Stimulated activated CD4-positive, alpha-beta T cell treated with anti-CD3 and anti-CD28 coated beads, Interleukin-2, amount 100 ng/mL, for 24 hours (primary cell): ENCODE measurements at regions not wholly inside any gene's neighbourhood (a gene's known extent, or its start where the extent isn't known, plus 50 kb on each side); places are given as distances from the start of the nearest gene placed in this dataset.

ENCODE experiments used
- DNase-seq, 2 donors: peaks; one replicate each; pipeline ENCODE4 v3.0.0-alpha.2; 2020

DNA sequence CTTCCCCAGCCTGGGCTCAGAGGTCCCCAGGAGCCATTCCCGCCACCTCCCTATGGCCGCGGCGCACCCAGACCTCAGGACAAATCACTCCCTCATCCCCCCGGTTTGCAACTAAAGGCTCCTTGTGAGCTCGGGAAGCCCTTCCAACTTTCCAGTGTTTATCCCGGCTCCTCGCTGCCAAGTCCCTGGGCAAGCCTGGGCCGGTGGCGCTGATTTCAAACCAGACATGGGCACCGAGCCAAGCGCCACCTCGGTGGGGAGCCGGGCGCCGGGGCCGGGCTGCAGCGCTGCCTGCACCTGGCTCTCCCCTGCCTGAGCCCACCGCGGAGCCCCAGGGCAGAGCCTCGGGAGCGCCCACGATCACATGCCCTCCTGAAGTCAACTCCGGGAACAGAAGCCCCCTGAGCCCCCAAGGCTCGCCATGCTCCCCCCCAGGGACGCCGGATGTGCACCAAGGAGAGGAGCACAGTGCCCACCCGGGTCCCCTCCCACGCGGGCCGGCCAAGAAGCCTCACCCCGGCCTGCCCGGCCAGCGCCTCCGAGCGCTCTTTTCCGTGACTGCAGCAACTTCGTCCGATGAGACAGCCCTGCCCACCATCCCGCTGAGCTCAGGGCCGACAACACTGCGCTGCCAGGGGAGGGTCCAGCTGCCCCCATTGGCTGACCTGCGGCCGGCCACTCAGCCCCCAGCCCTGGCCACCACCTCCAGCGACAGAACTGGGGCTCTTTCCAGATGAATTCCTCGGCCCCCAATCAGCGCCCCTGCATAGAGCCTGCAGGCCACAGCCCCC is 50.0 kb downstream of the NCOR2 start:
- no peak for DNase-seq

DNA sequence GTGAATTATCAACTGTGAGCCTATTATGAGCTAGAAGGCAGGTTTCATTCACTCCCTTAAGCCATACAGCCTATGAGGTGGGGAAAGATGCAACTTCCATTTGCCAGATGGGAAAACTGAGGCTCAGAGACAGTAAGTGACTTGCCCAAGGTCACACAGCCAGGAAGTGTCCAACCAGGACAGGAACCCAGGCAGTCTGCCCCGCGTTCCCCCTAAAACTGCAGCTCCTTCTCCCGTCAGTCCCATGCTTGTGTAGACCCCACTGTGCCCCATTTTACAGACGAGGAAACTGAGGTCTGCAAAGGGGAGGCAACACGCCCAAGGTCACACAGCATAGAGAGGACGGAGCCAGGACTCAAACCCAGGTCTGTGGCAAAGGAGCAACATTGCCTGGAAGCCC is 50.6 kb downstream of the NCOR2 start:
- DNase-seq = no peak

DNA sequence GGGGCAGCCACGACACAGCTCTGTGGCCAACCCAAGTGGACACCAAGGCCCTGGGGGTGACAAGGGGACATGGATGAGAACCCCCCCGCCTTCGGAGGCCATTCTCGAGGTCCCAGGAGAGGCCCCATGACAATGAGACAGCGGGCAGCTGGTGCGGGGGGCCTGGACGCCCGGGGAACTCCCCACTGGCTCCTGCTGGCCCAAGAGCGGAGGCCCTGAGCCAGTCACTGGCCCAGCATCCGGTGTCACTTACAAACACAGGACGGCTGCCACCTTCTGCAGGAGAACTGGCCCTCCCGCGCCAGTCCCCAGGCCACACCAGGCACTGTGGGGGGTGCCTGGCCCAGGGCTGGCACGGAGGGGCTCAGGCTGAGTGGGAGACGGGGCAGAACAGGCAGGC is 51.4 kb downstream of the NCOR2 start:
- DNase-seq = no peak

DNA sequence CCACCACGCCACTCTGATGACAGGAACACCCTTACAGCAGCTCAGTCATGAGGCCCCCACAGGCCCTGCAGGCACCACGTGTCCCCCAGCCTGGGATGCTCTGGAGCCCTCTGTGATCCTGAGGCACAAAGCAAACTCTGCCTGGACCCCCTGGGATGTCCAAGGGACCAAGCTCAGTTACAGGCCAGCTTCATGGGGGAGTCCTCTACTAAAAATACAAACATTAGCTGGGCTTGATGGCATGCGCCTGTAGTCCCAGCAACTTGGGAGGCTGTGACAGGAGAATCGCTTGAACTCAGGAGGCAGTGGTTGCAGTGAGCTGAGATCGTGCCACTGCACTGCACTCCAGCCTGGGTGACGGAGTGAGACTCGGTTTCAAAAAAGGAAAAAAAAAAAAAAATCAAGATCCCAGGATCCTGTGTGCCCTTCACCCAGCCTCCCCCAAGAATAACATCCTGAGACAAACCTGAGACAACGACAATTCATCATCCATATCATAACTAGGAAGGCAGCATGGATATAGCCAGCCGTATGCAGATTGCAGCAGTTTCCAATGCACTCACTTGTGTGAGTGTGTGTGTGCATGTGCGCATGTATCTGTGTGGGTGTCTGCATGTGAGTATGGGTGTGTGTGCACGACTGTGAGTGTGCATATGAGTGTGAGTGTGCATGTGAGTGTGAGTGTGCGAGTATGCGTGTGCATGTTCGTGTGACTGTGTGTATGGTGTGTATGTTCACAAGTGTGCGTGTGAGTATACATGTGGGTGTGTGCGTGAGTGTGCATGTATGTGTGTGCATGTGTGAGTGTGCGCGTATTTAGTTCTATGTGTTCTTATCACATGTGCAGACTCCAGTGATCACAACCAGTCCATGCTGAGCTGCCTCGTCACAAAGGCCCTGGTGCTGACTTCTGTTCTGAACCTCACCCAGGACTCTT is 52.1 kb downstream of the NCOR2 start:
- no peak for DNase-seq

DNA sequence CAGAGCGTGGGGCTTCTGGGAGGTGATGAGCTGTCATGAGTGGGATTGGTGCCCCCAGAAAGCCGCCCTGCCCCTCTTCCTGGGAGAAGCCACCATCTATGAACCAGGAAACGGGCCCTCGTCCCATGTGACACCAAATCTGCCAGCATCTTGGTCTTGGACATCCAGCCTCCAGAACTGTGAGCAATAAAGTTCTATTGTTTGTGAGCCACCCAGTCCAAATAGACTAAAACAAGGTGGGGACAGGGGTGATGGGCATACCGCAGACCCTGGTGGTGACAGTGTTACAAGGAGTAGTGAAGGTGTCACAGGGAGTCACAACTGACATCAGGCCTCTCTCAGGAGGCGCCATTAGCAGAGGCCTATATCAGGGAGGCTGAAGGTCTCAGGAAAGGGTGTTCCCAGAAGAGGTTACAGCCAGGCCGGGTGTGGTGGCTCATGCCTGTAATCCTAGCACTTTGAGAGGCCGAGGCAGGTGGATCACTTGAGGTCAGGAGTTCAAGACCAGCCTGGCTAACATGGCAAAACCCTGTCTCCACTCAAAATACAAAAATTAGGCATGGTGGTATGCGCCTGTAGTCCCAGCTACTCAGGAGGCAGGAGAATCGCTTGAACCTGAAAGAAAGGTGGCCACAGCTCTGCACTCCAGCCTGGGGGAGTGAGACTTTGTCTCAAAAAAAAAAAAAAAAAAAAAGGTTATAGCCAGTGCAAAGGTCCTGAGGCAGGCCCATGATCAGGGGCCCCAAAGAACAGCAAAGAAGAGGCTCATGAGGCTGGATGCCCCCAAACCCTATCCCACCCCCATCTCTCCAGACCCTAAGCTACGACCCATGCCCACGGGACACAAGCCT is 53.0 kb downstream of the NCOR2 start:
- DNase-seq = no peak

DNA sequence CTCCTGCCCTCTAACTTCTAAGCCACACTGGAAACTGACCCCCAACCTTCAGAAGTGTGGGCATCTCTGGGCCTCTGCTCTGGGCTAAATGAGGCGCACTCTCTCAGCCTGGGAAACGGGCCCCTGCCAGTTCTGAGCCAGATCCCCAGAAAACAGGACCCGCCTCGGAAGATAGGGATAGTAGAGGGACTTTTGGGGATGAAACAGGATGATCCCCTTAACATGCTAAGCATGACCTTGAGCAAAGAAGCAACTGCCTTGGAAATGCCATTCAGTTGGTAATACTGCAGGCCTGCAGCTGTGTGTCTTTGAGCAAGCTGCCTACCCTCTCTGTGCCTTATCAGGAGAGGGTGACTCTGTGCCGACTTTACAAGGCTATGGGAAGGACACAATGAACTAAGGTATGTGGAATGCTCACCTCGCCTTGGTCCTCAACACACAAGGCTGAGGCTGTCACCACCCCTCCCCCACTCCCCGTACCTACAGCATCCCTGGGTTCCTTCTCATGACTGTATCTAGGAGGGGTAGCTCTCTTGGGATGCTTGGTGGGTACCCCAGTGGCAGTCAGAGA is 54.0 kb downstream of the NCOR2 start:
- DNase-seq = no peak

DNA sequence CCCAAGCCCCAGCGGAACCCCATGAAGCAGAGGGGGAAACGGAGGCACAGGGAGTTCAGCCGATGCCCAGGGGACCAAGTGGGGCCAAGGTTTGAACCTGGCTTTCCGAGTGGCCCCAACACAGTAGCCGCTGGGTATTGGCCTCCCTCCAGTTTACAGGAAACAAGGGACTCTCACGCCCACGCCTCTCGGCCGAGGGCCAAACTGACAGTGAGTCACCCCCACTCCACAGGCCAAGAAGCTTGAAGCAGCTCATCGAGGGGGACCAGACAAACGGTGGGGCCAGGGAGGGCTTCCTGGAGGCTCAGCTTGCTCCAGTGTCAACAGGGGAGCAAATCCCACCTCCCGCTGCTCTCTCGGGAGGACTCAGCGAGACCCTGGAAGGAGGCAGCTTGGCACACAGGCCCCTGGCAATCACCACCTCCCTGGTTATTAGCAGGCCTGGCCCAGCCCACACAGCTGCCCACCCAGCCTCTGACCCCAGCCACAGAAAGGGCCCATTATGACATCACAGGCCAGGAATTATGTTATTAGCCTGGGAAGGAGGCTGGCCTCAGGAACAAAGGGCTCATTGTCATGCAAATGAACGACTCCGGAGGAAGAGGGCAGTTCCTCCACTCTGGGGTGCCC is 54.6 kb downstream of the NCOR2 start:
- no peak for DNase-seq

DNA sequence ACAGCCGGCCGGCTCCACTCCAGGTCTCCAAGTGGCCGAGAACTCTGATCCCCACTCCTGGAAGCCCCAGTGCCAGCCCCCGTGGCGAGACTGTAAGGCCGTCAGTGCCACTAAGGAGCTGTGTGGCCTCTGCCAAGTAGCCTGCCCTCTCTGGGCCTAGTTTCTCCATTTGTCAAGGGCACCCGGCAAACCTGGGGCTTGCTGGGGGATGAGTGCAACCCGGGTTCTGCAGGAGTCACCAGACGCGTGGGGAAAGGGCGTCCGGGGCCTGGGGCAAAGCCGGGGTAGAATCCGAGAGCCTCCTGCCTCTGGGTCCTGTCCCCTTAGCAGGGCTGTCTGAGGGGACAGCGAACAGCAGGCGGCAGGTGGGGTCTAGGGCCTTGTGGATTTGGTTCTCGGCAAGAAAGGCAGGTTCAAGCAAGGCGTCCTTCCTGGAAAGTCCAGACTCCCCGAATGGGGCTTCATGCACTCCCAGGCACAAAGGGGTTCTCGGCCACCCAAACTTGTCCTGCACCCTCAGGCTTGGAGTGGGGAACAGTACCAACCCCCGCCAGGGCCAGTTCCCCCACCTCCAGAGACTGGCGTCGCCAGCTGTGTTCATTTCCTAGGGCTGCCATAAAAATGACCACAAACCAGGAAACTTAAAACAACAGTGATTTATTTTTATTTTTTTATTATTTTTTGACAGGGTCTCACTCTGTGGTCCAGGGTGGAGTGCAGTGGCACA is 56.0 kb downstream of the NCOR2 start:
- no peak for DNase-seq

DNA sequence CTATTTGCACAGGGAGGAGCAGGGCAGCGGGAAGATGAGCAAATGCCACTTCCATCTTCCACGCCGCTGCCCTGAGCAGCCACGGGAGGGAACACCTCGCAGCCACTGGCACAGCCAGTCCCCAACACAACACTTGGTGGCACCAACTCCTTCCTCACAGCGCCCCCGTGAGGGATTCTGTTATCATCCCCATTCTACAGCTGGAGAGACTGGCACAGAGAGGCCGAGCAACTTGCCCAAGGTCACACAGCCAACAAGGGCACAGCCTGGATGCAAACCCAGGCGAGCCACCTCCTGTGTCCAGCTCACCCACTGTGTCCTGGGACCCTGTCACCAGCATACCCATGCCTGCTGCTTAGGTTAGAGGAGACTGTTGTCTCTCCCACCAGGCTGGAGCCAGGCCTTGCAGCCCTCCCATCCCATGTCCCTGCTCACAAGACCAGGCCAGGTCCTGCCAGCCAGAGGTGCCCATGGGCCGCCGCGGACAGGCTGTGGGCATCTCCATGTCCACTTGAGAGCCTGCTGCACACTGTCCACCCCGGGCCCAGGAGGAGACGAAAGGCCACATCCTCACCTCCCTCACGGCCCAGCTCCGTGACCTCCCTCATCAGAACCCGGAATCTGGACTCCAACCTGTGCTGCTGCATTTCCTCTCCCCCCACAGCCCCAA is 57.0 kb downstream of the NCOR2 start:
- DNase-seq = no peak

DNA sequence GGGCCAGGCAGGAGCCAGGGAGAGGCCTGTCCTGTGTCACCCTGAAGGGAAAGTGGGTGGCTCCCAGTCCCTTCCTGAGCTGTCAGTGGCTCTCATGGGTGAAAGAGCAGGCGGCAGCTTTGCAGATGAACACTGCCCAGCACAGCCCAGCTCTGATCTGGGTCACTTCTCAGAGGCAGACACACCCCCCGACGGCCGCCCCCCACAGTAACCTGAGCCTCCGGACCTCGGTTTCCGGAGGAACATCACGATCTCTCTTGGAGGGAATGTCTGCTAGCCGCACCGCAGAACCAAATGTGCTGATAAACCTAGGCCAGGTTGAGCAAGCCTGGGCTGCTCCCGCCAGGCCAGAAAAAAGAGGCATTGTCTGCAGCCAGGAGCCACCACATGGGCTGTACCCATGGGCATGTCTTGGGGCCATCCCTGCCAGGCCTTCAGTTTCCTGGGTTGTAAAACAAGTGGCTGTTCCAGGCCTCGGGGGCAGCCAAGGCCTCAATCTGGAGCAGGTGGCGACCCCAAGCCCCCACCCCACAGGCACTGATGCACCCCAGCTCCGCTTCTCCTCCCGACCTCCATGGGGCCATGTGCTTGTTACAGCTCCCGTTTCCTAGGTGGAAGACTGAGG is 57.6 kb downstream of the NCOR2 start:
- DNase-seq = no peak

DNA sequence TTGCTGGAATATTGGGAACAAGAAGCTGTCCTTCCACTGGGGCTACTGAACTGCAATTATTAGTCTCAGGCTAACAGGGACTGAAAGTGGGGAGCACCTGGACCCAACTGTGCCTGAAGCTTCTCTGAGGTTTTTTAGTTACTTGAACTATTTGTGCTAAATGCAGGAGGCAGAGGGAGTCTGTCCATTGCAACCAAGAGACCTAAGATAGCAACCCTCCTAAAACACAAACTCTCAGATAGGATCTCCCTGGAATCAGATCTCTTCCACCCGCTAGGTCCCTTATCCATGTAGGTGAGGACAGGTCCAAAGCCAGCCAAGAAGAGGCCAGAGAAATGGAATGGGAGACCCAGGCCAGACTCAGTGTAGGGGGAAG is 58.1 kb downstream of the NCOR2 start:
- no peak for DNase-seq

DNA sequence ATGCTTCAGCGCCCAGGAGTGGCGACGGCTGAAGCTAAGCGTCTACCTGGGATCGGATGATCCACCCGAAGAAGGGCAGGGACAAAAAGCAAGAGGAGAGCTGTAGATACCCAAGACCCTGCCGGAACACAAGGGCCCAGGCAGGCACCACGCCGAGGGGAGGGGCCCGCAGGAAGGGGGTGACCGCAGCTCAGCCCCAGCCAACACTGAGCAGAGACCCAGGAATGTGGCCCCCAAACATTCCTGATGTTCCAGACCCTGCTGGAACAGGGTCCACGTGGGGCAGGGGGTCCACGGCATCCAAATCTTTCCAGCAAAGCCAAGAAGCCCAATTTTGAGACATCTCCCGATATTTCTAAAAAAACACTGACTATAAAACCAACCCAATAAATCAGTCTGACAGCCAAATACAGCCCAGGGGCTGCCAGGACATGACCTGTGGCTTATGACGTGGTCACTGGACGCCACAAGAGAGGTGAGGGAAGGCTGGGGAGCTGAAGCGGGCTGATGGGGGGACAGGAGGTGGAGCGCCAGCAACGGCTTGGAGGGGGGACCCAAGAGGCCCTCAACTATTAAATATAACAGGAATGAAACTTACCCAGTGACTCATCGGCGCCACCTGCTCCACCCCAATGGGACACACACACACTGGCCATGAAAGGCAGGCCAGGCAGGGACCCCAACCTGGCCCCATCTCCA is 58.9 kb downstream of the NCOR2 start:
- no peak for DNase-seq

DNA sequence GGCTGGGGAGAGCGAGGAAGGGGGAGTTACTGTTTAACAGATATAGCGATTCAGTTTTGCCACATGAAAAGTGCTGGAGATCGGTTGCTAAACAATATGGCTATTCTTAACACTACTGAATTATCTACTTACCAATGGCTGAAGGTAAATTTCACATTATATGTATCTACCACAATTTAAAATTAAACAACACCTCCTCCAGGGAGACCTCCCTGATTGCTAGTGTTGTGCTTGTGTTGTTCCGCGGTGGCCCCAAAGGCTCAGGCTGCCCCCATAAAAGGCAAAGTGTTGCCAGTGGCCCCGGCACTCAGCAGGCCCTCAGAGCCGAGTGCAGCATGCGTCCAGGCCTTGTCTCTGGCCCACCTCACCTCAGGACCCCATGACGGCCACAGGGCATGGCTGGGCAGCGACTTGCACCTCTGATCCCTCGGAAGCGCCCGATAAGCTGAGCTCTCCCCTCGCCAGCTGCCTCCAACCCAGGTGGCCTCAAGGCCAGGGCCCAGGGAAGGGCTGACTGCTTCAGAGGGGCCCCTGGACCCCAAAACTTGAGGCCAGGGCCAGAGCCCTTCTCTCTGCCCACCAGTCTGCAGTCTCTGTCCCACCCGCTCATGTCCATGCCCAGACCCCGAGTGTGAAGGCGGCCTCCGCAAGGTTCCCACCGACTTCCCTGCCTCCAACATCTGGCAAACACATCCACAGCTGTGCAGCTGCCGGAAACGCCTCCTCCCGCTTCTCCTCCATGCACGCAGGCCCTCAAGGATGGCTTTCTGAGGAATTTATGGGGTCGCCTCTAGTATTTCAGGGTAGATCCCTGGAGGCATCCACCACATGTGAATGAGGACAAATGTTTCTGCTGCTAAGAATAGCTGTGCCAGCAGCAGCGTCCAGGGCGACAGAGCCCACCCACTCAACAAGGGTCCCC is 60.0 kb downstream of the NCOR2 start:
- no peak for DNase-seq

DNA sequence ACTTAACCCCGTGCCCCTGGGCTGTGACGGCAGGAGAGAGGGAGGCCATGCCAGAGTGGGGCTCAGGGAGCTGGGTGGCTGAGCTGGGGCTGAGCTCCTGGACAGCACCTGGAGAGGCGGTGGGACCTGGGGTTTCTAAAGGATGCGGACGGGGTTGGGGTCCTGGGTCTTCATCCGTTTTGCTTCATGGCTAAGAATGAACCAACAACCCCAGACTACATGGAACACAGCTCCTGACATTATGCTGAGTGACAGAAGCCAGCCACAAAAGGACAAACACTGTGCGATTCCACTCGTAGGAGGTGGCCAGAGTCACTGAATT is 60.6 kb downstream of the NCOR2 start:
- no peak for DNase-seq

DNA sequence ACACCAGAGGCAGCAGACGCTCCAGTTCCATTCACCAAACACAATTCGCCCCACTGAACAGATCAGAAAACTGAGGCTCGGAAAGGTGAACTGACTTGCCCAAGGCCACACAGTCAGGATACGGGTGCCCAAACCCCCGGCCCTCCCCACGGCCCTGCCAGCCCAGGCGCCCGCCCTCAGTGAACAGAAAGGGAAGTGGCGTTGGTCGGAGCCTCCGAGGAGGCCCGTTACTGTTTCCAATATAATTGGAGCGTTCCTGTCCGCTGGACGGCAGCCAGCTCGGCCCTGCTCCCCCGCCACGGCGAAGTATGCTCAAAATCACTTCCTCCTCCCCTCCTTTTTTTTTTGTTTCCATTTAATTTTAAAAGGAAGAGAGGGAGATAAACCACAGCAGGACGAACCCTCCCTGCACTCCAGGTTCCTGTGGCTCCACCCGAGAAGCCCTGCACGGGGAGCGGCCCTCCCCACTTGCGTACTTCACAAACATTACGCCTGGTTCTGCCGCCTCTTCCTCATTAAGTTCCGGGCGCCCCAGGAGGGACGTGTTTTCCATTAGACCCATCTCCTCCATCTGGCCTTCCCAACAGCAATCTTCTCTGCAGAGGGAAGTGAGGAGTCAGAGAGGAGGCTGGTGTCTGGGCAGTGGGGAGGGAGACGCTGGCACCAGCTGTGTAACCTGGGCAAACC is 61.1 kb downstream of the NCOR2 start:
- no peak for DNase-seq

DNA sequence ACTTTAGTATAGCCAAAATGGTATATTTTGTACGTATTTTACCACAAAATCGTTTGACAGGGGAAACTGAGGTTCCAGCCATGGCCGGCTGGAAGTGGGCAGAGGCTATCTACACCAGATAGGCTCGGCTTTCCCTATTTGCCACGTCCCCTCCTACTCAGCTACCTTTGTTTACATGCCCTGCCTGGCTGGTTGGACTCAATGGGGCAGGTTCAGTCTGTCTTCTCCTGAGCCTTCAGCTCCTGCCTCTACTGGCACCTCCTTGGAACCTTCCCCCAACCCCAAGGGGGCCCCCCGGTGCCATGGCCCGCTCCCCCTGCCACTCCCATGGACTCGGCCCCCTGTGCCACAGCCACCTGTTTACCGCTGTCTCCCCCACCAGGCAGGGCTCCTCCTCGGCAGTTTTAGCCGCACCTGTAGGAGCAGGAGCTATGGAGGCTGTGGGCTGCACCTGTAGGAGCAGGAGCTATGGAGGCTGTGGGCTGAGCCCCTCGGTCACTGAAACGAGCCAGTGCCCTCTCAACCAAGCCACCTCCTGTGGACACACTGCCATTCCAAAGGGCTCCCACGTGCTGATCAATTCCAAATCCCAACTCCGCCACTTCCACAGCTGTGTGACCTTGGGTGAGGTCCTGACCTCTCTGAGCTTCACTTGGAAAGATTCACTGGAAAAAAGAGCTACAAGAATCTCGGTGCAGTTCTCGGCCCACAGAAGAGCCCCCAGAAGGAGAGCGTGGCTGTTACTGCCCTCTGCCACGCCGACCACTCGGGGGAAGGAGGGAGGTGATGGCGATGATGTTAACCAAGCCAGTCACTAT is 62.2 kb downstream of the NCOR2 start:
- DNase-seq = no peak

DNA sequence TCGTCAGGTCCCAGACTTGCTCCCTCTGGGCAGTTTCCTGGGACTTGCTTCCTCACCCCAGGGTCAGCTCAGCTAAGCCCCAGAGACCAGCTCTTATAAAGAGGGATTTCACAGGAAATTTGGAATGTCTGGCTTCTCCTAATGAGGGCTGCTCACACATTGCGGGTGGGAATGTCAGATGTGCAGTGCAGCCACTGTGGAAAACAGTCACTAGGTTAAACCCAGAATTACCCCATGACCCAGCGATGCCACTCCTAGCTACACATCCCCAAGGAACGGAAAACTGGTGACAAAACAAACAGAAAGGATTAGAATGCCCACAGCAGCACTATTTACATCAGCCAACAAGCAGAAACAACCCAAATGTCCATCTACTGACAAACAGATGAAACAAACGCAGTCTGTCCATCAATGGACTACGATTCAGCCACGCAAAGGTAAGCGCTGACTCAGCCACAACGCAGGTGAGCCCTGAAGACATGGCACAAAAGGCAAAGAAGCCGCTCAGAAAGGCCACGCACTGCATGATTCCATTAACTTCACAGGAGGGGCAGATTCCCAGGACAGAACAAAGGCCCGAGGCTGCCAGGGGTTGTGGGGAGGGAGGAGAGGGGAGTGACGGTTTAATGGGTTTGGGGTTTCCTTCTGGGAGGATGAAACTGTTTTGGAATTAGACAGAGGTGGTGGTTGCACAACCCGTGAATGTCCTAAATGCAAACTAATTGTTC is 63.0 kb downstream of the NCOR2 start:
- DNase-seq = no peak
